Skeletal muscle tissue (tissue), 3 donors: ENCODE measurements at regions not wholly inside any gene's neighbourhood (a gene's known extent, or its start where the extent isn't known, plus 50 kb on each side); places are given as distances from the start of the nearest gene placed in this dataset.

ENCODE experiments used
- H3K27ac ChIP-seq: one replicate; pipeline ENCODE4 v1.7.0; 2013; ENCODE audit warnings: mild to moderate bottlenecking, low read depth, low read length, inconsistent platforms
- H3K27me3 ChIP-seq, 3 donors: one replicate each; pipeline ENCODE4 v1.7.0; 2013; ENCODE audit warnings: low read length in 3 of 3; ENCODE audit not compliant: control insufficient read depth in 3 of 3, insufficient read depth in 3 of 3
- H3K36me3 ChIP-seq, 3 donors: one replicate each; pipeline ENCODE4 v1.7.0; 2013; ENCODE audit warnings: low read length in 3 of 3; ENCODE audit not compliant: control insufficient read depth in 3 of 3, insufficient read depth in 3 of 3
- H3K4me1 ChIP-seq, 3 donors: one replicate each; pipeline ENCODE4 v1.7.0; 2013; ENCODE audit warnings: low read length in 3 of 3, mild to moderate bottlenecking in 3 of 3; ENCODE audit not compliant: control insufficient read depth in 3 of 3, insufficient read depth in 3 of 3
- H3K4me3 ChIP-seq, 3 donors: one replicate each; pipeline ENCODE4 v1.7.0; 2013; ENCODE audit warnings: low read length in 3 of 3
- H3K9ac ChIP-seq, 3 donors: one replicate each; pipeline ENCODE4 v1.7.0; 2013; ENCODE audit warnings: low read length in 3 of 3, mild to moderate bottlenecking in 3 of 3, moderate library complexity in 2 of 3, low read depth in 1 of 3
- H3K9me3 ChIP-seq, 3 donors: one replicate each; pipeline ENCODE4 v1.7.0; 2013; ENCODE audit warnings: low read length in 3 of 3; ENCODE audit not compliant: control insufficient read depth in 3 of 3
- donor health status: Osteomylitis.

- Histone ChIP-seq H3K27me3 (no peaks in the 10 kb centered on the region), H3K4me1 (no peaks in the 10 kb centered on the region), H3K27ac (no peak overlapping the region), H3K36me3 (no peaks in the 10 kb centered on the region), H3K9me3 (no peaks in the 10 kb centered on the region), H3K9ac (no peak overlapping the region), H3K4me3 (no peak overlapping the region)
Measured at GRCh38 chr20:60299951-60300350, 341.7 kb downstream of the CDH26 start.

GRCh38 chr20:60300374-60300773, 342.2 kb downstream of the CDH26 start:
- H3K36me3 ChIP-seq, result no peaks in the 10 kb centered on the region
- H3K4me1 ChIP-seq, result no peaks in the 10 kb centered on the region
- no peak overlapping the region for H3K9ac ChIP-seq
- H3K27me3 ChIP-seq, result no peaks in the 10 kb centered on the region
- H3K9me3 ChIP-seq, result no peaks in the 10 kb centered on the region
- no peak overlapping the region for H3K27ac ChIP-seq
- H3K4me3 ChIP-seq, result no peak overlapping the region

GRCh38 chr20:60302875-60303274, 344.7 kb downstream of the CDH26 start:
- Histone ChIP-seq H3K27me3 (no peaks in the 10 kb centered on the region), H3K9ac (no peak overlapping the region), H3K4me3 (no peak overlapping the region), H3K4me1 (no peaks in the 10 kb centered on the region), H3K36me3 (no peaks in the 10 kb centered on the region), H3K27ac (no peak overlapping the region), H3K9me3 (no peaks in the 10 kb centered on the region)

DNA sequence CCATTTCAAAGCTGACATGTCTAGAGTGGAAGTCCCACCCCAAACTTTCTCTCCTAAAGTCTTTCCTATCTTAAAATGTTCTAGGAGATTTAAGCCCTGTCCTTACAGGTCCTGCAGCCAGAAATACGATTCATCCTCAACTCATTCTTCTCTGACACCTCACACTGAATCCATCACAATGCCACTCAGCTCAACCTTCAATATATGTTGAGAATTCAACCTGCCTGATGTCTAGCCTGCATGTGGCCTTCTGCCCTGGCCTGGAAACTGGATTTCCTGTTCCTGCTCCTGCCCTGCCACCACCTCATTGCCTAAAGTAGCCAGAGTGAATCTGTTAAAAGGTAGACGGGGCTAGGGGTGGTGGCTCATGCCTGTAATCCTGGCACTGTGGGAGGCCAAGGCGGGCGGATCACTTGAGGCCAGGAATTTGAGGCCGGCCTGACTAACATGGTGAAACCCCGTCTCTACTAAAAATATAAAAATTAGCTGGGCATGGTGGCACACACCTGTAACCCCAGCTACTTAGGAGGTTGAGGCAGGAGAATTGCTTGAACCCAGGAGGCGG, 345.9 kb downstream of the CDH26 start:
- Histone ChIP-seq H3K36me3 (no peaks in the 10 kb centered on the region), H3K4me3 (no peak overlapping the region), H3K9ac (no peak overlapping the region), H3K27me3 (no peaks in the 10 kb centered on the region), H3K9me3 (no peaks in the 10 kb centered on the region), H3K4me1 (no peaks in the 10 kb centered on the region), H3K27ac (no peak overlapping the region)

GRCh38 chr20:60304931-60305330, 346.7 kb downstream of the CDH26 start:
- Histone ChIP-seq H3K27me3 (no peaks in the 10 kb centered on the region), H3K36me3 (no peaks in the 10 kb centered on the region), H3K9me3 (no peaks in the 10 kb centered on the region), H3K4me3 (no peak overlapping the region), H3K4me1 (no peaks in the 10 kb centered on the region), H3K9ac (no peak overlapping the region), H3K27ac (no peak overlapping the region)

DNA sequence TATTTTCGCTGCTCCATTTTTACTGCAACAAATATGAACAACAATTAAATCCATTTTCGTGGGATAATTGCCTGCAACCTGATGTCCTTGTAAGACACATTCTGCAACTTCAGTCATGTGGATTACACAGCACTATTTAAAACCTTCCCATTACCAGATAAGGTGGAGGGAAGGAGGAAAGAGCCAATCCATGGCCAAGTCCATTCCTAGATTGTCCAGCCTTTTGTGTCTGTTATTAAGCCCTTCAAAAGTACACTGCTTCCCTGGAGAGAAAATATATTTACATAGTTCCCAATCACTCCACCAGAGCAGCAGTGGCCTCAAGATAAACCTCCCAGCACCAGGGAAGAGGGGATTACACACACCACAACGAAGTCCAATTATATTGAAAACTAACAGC, 347.9 kb downstream of the CDH26 start:
- Histone ChIP-seq H3K9me3 (no peaks in the 10 kb centered on the region), H3K27me3 (no peaks in the 10 kb centered on the region), H3K36me3 (no peaks in the 10 kb centered on the region), H3K4me1 (no peaks in the 10 kb centered on the region), H3K27ac (no peak overlapping the region), H3K9ac (no peak overlapping the region), H3K4me3 (no peak overlapping the region)

DNA sequence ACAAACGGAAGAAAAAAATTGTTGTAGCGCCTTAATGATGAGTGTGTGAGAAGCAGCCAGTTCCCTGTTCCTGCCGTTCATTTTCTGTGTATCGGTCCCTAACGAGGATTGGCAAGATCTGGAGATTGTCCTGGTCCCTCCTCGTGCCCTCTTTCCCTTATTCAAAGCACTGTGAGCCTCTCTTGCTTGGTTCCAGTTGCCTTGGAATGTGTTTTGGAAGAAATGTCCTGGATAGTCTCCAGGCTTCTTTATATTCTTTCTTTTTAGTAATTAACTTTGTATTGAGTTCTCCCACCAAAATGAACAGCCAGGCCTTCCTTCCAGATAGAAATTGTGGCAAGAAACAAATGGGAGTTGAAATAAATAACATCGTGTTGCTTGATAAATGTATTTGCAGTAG, 348.3 kb downstream of the CDH26 start:
- no peak overlapping the region for H3K9ac ChIP-seq
- H3K27ac ChIP-seq, result no peak overlapping the region
- H3K9me3 ChIP-seq, result no peaks in the 10 kb centered on the region
- H3K27me3 ChIP-seq, result no peaks in the 10 kb centered on the region
- H3K36me3 ChIP-seq, result no peaks in the 10 kb centered on the region
- no peaks in the 10 kb centered on the region for H3K4me1 ChIP-seq
- no peak overlapping the region for H3K4me3 ChIP-seq

DNA sequence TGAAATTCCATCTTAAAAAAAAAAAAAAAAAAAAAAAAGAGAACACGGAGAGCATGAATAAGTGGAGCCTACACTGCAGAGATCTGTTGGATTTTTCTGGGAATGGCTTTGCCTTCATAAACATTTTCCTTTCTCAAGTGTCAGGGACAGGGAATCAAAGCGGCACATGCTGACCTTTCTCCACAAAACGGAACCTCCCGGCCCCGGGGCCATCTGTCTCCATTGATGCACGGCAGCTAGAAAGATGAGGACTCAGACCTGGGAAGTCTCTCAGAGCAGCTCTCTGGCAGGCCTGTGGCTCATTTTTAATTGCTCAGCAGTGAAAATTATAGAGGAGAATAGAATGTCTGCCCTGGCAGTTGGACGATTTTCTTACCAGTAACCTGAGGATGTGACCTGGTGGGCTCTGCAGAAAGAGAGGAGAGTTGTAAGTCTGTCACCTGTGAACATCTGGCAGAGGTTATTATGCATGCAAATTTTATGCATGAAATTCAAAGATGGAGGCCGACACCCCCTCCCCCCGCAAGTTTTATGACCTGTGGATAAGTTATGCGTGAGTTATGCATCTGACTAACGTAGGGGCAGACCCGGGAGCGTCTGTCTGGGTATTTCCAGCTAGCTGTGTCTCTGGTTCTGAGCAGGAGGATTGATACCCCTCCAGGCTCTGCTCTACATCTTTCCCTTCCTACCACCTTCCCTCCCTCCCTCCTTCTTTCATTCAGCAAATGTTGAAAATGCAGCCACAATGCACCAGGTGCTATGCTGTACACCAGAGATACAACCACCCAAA, 352.5 kb downstream of the CDH26 start:
- H3K9ac ChIP-seq, result no peak overlapping the region
- H3K9me3 ChIP-seq, result no peaks in the 10 kb centered on the region

DNA sequence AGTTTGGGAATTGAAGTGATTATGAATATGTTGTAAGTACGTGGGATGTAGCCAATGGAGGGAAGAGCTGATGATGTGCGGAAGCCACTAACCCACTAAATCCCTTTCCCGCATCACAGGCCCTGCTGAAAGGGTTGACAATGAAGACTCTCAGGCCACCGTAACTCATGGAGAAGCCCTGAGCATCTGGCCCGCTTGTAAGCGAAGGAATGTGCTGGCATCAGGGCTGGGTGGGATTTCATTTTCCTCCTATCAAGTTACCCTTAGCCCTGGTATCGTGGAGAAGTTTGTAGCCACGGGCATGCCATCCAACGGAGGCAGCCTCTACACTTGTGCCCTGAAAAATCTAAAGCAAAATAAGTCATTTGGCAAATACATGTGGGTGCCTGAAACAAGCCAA, 355.0 kb downstream of the CDH26 start:
- no peaks in the 10 kb centered on the region for H3K4me1 ChIP-seq
- no peaks in the 10 kb centered on the region for H3K27me3 ChIP-seq
- no peak overlapping the region for H3K9ac ChIP-seq
- no peak overlapping the region for H3K4me3 ChIP-seq
- H3K27ac ChIP-seq, result no peak overlapping the region
- no peaks in the 10 kb centered on the region for H3K36me3 ChIP-seq
- H3K9me3 ChIP-seq, result no peaks in the 10 kb centered on the region

More for the DNA sequence above, 352.5 kb downstream of the CDH26 start:
- Histone ChIP-seq H3K36me3 (no peaks in the 10 kb centered on the region), H3K4me3 (no peak overlapping the region), H3K27ac (no peak overlapping the region), H3K27me3 (no peaks in the 10 kb centered on the region), H3K4me1 (no peaks in the 10 kb centered on the region)

DNA sequence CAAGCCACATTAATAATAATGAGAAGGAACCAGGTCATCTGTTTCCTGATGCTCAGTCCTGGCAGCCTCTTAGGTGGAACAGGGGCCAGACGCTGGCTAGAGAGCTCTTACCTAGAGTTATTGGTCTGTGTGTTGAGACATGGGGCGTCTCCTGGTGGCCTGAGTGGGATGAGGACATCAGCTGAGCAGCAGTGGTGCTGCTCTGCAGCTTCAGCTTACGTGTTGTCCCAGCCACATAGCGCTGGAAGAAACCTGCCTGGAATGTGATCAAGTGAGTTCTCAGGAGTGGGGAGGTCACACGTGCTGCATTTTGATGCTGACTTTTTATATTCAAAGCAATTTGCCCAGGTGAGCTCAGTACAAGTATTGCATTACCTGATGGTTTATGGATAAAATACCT, 355.4 kb downstream of the CDH26 start:
- H3K27me3 ChIP-seq, result no peaks in the 10 kb centered on the region

More for the DNA sequence above, 355.4 kb downstream of the CDH26 start:
- H3K36me3 ChIP-seq, result no peaks in the 10 kb centered on the region
- H3K9me3 ChIP-seq, result no peaks in the 10 kb centered on the region
- H3K9ac ChIP-seq, result no peak overlapping the region
- H3K4me3 ChIP-seq, result no peak overlapping the region
- no peaks in the 10 kb centered on the region for H3K4me1 ChIP-seq
- H3K27ac ChIP-seq, result no peak overlapping the region
